HepG2 (cell line): ENCODE measurements at regions not wholly inside any gene's neighbourhood (a gene's known extent, or its start where the extent isn't known, plus 50 kb on each side); places are given as distances from the start of the nearest gene placed in this dataset.

Source experiments
- AFF4 ChIP-seq: sonication (generic); formaldehyde crosslinking; IDR thresholded peaks from 2 replicates; pipeline ENCODE4 v1.4.0; 2020; ENCODE audit warnings: missing genetic modification reagents
- CCDC6 ChIP-seq: sonication (generic); formaldehyde crosslinking; IDR thresholded peaks from 2 replicates; pipeline ENCODE4 v1.8.1; 2022; ENCODE audit warnings: mild to moderate bottlenecking, missing genetic modification reagents, moderate library complexity
- CREM ChIP-seq, 2 experiments: sonication (generic) in 1 of 2; formaldehyde crosslinking in 1 of 2; IDR thresholded peaks; 2 replicates each; pipeline versions ENCODE4 v1.4.0 to v1.6.1; 2016 to 2020; ENCODE audit warnings: antibody characterized with exemption in 1 of 2, mild to moderate bottlenecking in 1 of 2, missing genetic modification reagents in 1 of 2
- DRAP1 ChIP-seq: IDR thresholded peaks from 2 replicates; pipeline ENCODE4 v1.6.1; 2016; ENCODE audit warnings: missing genetic modification reagents, missing compliant biosample characterization
- NBN ChIP-seq: fragments of 450-650 bp; conservative IDR thresholded peaks from 2 replicates; pipeline ENCODE4 v1.6.1; 2017
- PBX3 ChIP-seq: sonication (generic); formaldehyde crosslinking; IDR thresholded peaks from 2 replicates; pipeline ENCODE4 v1.8.1; 2023; ENCODE audit warnings: missing genetic modification reagents, inconsistent platforms, borderline replicate concordance
- POLR2AphosphoS5 ChIP-seq: IDR thresholded peaks from 2 replicates; pipeline ENCODE4 v1.6.1; 2012; ENCODE audit warnings: low read depth, low read length
- ZNF12 ChIP-seq: sonication (generic); formaldehyde crosslinking; IDR thresholded peaks from 2 replicates; pipeline ENCODE4 v1.5.0; 2020; ENCODE audit warnings: missing genetic modification reagents
- ZNF124 ChIP-seq: sonication (generic); formaldehyde crosslinking; IDR thresholded peaks from 2 replicates; pipeline ENCODE4 v1.4.0; 2020; ENCODE audit warnings: missing genetic modification reagents
- ZNF562 ChIP-seq: sonication (generic); formaldehyde crosslinking; IDR thresholded peaks from 2 replicates; pipeline ENCODE4 v1.8.0; 2022; ENCODE audit warnings: missing genetic modification reagents, borderline replicate concordance
- ZNF614 ChIP-seq: IDR thresholded peaks from 2 replicates; pipeline ENCODE4 v1.6.1; 2018; ENCODE audit warnings: missing biosample characterization, missing genetic modification reagents, inconsistent platforms, borderline replicate concordance
- ZNF639 ChIP-seq: conservative IDR thresholded peaks from 2 replicates; pipeline ENCODE4 v1.6.1; 2018; ENCODE audit warnings: missing genetic modification reagents
- ZNF770 ChIP-seq: sonication (generic); formaldehyde crosslinking; IDR thresholded peaks from 2 replicates; pipeline ENCODE4 v1.5.0; 2020; ENCODE audit warnings: mild to moderate bottlenecking, missing genetic modification reagents

GRCh38 chr10:31686599-31686998, 242.0 kb downstream of the ARHGAP12 start:
- TF ChIP-seq ZNF12 (no peak), DRAP1 (no peak), CREM (IDR thresholded peaks at IDR 0.05) (no peak), CREM (CRISPR knock-in tag; IDR thresholded peaks at IDR 0.05) (no peak), POLR2AphosphoS5 (no peak), NBN (no peak), CCDC6 (CRISPR knock-in tag) (no peak), ZNF562 (CRISPR knock-in tag) (no peak), ZNF770 (CRISPR knock-in tag) (no peak), ZNF124 (no peak), PBX3 (CRISPR knock-in tag) (no peak), AFF4 (no peak), ZNF614 (CRISPR knock-in tag) (no peak), ZNF639 (no peak)
